ENCODE measurements at regions not wholly inside any gene's neighbourhood (a gene's known extent, or its start where the extent isn't known, plus 50 kb on each side); places are given as distances from the start of the nearest gene placed in this dataset.

GRCh38 chr2:155315768-155316167 lies 617.3 kb downstream of the KCNJ3 start:
- Histone ChIP-seq H3K27me3 (ENCODE audit: insufficient read depth, low read length) (no peaks in the 10 kb centered on the region), H3K23ac (ENCODE audit: insufficient read length, low read depth, low read length) (no peak overlapping the region), H3K9me3 (ENCODE audit: control insufficient read depth, low read depth, low read length) (no peaks in the 10 kb centered on the region), H3K23me2 (ENCODE audit: insufficient read length, low read depth, low read length, poor library complexity, severe bottlenecking) (no peaks in the 10 kb centered on the region), H3K79me2 (ENCODE audit: insufficient read depth, low read length) (no peaks in the 10 kb centered on the region), H2AK5ac (ENCODE audit: insufficient read length, low read length) (no peak overlapping the region), H3K27ac (ENCODE audit: insufficient read length, low read depth, low read length) (no peak overlapping the region), H2BK5ac (ENCODE audit: insufficient read length, low read length) (no peak overlapping the region), H4K5ac (ENCODE audit: insufficient read length, low read depth, low read length) (no peak overlapping the region), H2AFZ (ENCODE audit: low read length) (no peak overlapping the region), H3K14ac (ENCODE audit: insufficient read depth, low read length) (no peak overlapping the region), H2BK15ac (ENCODE audit: low read depth, low read length) (no peak overlapping the region), H3K4ac (ENCODE audit: low read depth, low read length) (no peak overlapping the region), H3K56ac (ENCODE audit: insufficient read length, low read depth, low read length) (no peak overlapping the region), H3K79me1 (ENCODE audit: insufficient read depth, low read depth, low read length, poor library complexity, severe bottlenecking) (no peaks in the 10 kb centered on the region), H2BK20ac (ENCODE audit: low read depth, low read length, poor library complexity, severe bottlenecking) (no peak overlapping the region), H3K4me2 (ENCODE audit: insufficient read depth, insufficient read length, low read length) (no peak overlapping the region), H4K91ac (ENCODE audit: insufficient read length, low read depth, low read length) (no peak overlapping the region), H3T11ph (ENCODE audit: low read length) (no peak overlapping the region), H2BK12ac (ENCODE audit: insufficient read length, low read depth, low read length) (no peak overlapping the region), H3K18ac (ENCODE audit: insufficient read length, low read depth, low read length) (no peak overlapping the region), H4K8ac (replicated peaks; ENCODE audit: insufficient read length, low read depth, low read length) (no peak overlapping the region), H2BK120ac (ENCODE audit: low read depth, low read length, poor library complexity, severe bottlenecking) (no peak overlapping the region), H4K20me1 (ENCODE audit: control insufficient read depth, insufficient read depth, insufficient read length) (no peaks in the 10 kb centered on the region), H3K9ac (ENCODE audit: extremely low read depth, insufficient read length, low read length) (no peak overlapping the region), H3K4me1 (ENCODE audit: insufficient read depth, low read length) (no peaks in the 10 kb centered on the region; the same call in 1 of the 2 replicates)
- H3K9me3 Mint-ChIP-seq = no peaks in the 10 kb centered on the region
- no peak overlapping the region for H3K4me3 Mint-ChIP-seq
- WGBS (ENCODE audit: extremely low coverage, insufficient read length, low lambda C conversion rate) = no CpG with 5 or more reads among the region's 2 CpGs
- TF ChIP-seq CTCF (conservative IDR thresholded peaks at IDR 0.05) = no peak
- no peaks in the 10 kb centered on the region for H3K27me3 Mint-ChIP-seq (ENCODE audit: low read depth)
- H3K4me1 Mint-ChIP-seq = no peaks in the 10 kb centered on the region
- H3K27ac Mint-ChIP-seq = no peak overlapping the region
- DNase-seq = no peak
- no peaks in the 10 kb centered on the region for H3K36me3 Mint-ChIP-seq (ENCODE audit: insufficient read depth in 1 of 3, low read depth in 3 of 3)

All from H9 (cell line).